Gastroesophageal sphincter (tissue), 4 donors: ENCODE measurements at regions not wholly inside any gene's neighbourhood (a gene's known extent, or its start where the extent isn't known, plus 50 kb on each side); places are given as distances from the start of the nearest gene placed in this dataset.

Experiments
- ATAC-seq: fragments of 150-250 bp; one replicate; pipeline ENCODE4 v1.9.1; 2016; ENCODE audit warnings: mild to moderate bottlenecking, moderate library complexity
- H3K27ac ChIP-seq, 4 donors: fragments of 200-600 bp; sonication (generic) in 3 of 4; 1 replicate in 3 of 4; 2 replicates in 1 of 4; pipeline ENCODE4 v1.5.1; 2016 to 2019
- H3K27me3 ChIP-seq: fragments of 200-600 bp; sonication (generic); one replicate; pipeline ENCODE4 v1.5.1; 2019
- H3K36me3 ChIP-seq, 2 donors: fragments of 200-600 bp; sonication (generic); one replicate each; pipeline ENCODE4 v1.5.1; 2019; ENCODE audit warnings: control low read depth in 1 of 2
- H3K4me1 ChIP-seq, 3 donors: fragments of 200-600 bp; sonication (generic); 1 replicate in 2 of 3; 2 replicates in 1 of 3; pipeline ENCODE4 v1.5.1; 2016 to 2019; ENCODE audit warnings: control low read depth in 2 of 3
- H3K4me3 ChIP-seq, 2 donors: fragments of 200-600 bp; sonication (generic); one replicate each; pipeline ENCODE4 v1.5.1; 2019; ENCODE audit warnings: mild to moderate bottlenecking in 1 of 2, moderate library complexity in 1 of 2
- H3K9me3 ChIP-seq, 3 donors: fragments of 200-600 bp; sonication (generic); one replicate each; pipeline ENCODE4 v1.5.1; 2017 to 2019; ENCODE audit warnings: control low read depth in 2 of 3
- CTCF ChIP-seq, 4 experiments: fragments of 200-600 bp in 2 of 4; fragments of 450-650 bp in 2 of 4; sonication (generic) in 1 of 4; IDR thresholded peaks; one replicate each; pipeline ENCODE4 v1.5.1; 2017 to 2019; ENCODE audit warnings: antibody characterized with exemption in 4 of 4, mild to moderate bottlenecking in 2 of 4, moderate library complexity in 2 of 4
- EP300 ChIP-seq: sonication (generic); formaldehyde crosslinking; IDR thresholded peaks from one replicate; pipeline ENCODE4 v1.6.1; 2017; ENCODE audit warnings: antibody characterized with exemption, mild to moderate bottlenecking
- POLR2A ChIP-seq, 2 donors: fragments of 450-650 bp; IDR thresholded peaks; one replicate each; pipeline ENCODE4 v1.6.1; 2017; ENCODE audit warnings: antibody characterized with exemption in 2 of 2, mild to moderate bottlenecking in 2 of 2, moderate library complexity in 1 of 2
- POLR2AphosphoS5 ChIP-seq: sonication (generic); formaldehyde crosslinking; IDR thresholded peaks from one replicate; pipeline ENCODE4 v1.6.1; 2017; ENCODE audit warnings: antibody characterized with exemption
- WGBS, 2 donors: methylation state at CpG; one replicate each; pipeline ENCODE4 v1.1.5; 2018; ENCODE audit warnings: low coverage in 1 of 2; 5-methylcytosine and 5-hydroxymethylcytosine counted together

- Histone ChIP-seq H3K4me1 (no peaks in the 10 kb centered on the region), H3K4me3 (no peak overlapping the region), H3K27me3 (peaks cover 78% of the 10 kb centered on the region), H3K36me3 (no peaks in the 10 kb centered on the region), H3K27ac (no peak overlapping the region), H3K9me3 (peaks cover 0 to 5% (median 0%) of the 10 kb centered on the region in 3 donors)
- WGBS, 2 donors: 83% methylated on average over 2 of the region's 14 CpGs; no CpG with 5 or more reads in 1 of the 2 donors
- no peak for ATAC-seq
- TF ChIP-seq POLR2AphosphoS5 (no peak), POLR2A (IDR thresholded peaks at IDR 0.05) (no peak), EP300 (no peak), CTCF (IDR thresholded peaks at IDR 0.05) (no peak)
Observed at GRCh38 chr10:128466831-128467371, 340.7 kb upstream of the MKI67 start.

GRCh38 chr10:128468462-128468861 lies 342.2 kb upstream of the MKI67 start:
- no peak overlapping the region for H3K4me3 ChIP-seq
- peaks cover 0 to 5% (median 0%) of the 10 kb centered on the region in 3 donors for H3K9me3 ChIP-seq
- no peaks in the 10 kb centered on the region for H3K4me1 ChIP-seq
- no peak for ATAC-seq
- peaks cover 81% of the 10 kb centered on the region for H3K27me3 ChIP-seq
- H3K27ac ChIP-seq: no peak overlapping the region
- TF ChIP-seq POLR2A (IDR thresholded peaks at IDR 0.05) (no peak), CTCF (IDR thresholded peaks at IDR 0.05) (no peak), POLR2AphosphoS5 (no peak), EP300 (no peak)
- WGBS, 2 donors: 87 to 100% methylated on average over 1 to 7 of the region's 7 CpGs
- H3K36me3 ChIP-seq: no peaks in the 10 kb centered on the region

- Histone ChIP-seq H3K9me3 (peaks cover 0 to 2% (median 0%) of the 10 kb centered on the region in 3 donors), H3K4me3 (no peak overlapping the region), H3K27ac (no peak overlapping the region), H3K27me3 (peaks cover 76% of the 10 kb centered on the region), H3K36me3 (no peaks in the 10 kb centered on the region), H3K4me1 (no peaks in the 10 kb centered on the region)
- TF ChIP-seq POLR2A (IDR thresholded peaks at IDR 0.05): no peak
- no peak for TF ChIP-seq CTCF (IDR thresholded peaks at IDR 0.05)
- no peak for TF ChIP-seq POLR2AphosphoS5
- no peak for TF ChIP-seq EP300
- 50 to 61% methylated on average over 2 to 8 of the region's 9 CpGs for WGBS, 2 donors
- no peak for ATAC-seq
Observed at GRCh38 chr10:128469515-128469914, 343.3 kb upstream of the MKI67 start.

GRCh38 chr10:128470321-128470965 lies 344.2 kb upstream of the MKI67 start:
- H3K27me3 ChIP-seq: peaks cover 73% of the 10 kb centered on the region
- WGBS, 2 donors: 13 to 23% methylated on average over 6 of the region's 34 CpGs
- ATAC-seq: no peak

More at GRCh38 chr10:128470321-128470965, 344.2 kb upstream of the MKI67 start:
- no peaks in the 10 kb centered on the region for H3K9me3 ChIP-seq
- H3K4me1 ChIP-seq: no peaks in the 10 kb centered on the region
- no peaks in the 10 kb centered on the region for H3K36me3 ChIP-seq
- H3K4me3 ChIP-seq: no peak overlapping the region
- H3K27ac ChIP-seq: no peak overlapping the region
- TF ChIP-seq CTCF (IDR thresholded peaks at IDR 0.05) (no peak), POLR2A (IDR thresholded peaks at IDR 0.05) (no peak), POLR2AphosphoS5 (no peak), EP300 (no peak)
